ENCODE measurements at regions not wholly inside any gene's neighbourhood (a gene's known extent, or its start where the extent isn't known, plus 50 kb on each side); places are given as distances from the start of the nearest gene placed in this dataset.

GRCh38 chr15:36275656-36276055 lies 303.8 kb upstream of the CDIN1 start:
- H3K27me3 ChIP-seq (ENCODE audit: low read depth): no peaks in the 10 kb centered on the region
- DNase-seq (no peak), ATAC-seq (no peak)
- no peak for TF ChIP-seq CTCF (IDR thresholded peaks at IDR 0.05)
- no peaks in the 10 kb centered on the region for H3K4me1 ChIP-seq
- intact Hi-C loops (cut with DNase I): no loop called here
- H3K9me3 ChIP-seq: peaks cover 12% of the 10 kb centered on the region
- no peak overlapping the region for H3K27ac ChIP-seq
- no peaks in the 10 kb centered on the region for H3K36me3 ChIP-seq
- no peak overlapping the region for H3K4me3 ChIP-seq

GRCh38 chr15:36278219-36278618 lies 301.2 kb upstream of the CDIN1 start:
- Histone ChIP-seq H3K4me1 (no peaks in the 10 kb centered on the region), H3K36me3 (no peaks in the 10 kb centered on the region), H3K27ac (no peak overlapping the region), H3K9me3 (peaks cover 12% of the 10 kb centered on the region), H3K4me3 (no peak overlapping the region), H3K27me3 (ENCODE audit: low read depth) (no peaks in the 10 kb centered on the region)
- ATAC-seq (no peak), DNase-seq (no peak)
- intact Hi-C loops (cut with DNase I): no loop called here
- TF ChIP-seq CTCF (IDR thresholded peaks at IDR 0.05): no peak

- Histone ChIP-seq H3K27ac (no peak overlapping the region), H3K9me3 (no peaks in the 10 kb centered on the region), H3K4me1 (no peaks in the 10 kb centered on the region), H3K36me3 (no peaks in the 10 kb centered on the region), H3K27me3 (ENCODE audit: low read depth) (no peaks in the 10 kb centered on the region), H3K4me3 (no peak overlapping the region)
- ATAC-seq (no peak), DNase-seq (no peak)
- intact Hi-C loops (cut with DNase I): no loop called here
- no peak for TF ChIP-seq CTCF (IDR thresholded peaks at IDR 0.05)
Measured at GRCh38 chr15:36282821-36283220, 296.6 kb upstream of the CDIN1 start.

- no peak for ATAC-seq
- no peak for TF ChIP-seq CTCF (IDR thresholded peaks at IDR 0.05)
- Histone ChIP-seq H3K4me1 (no peaks in the 10 kb centered on the region), H3K4me3 (no peak overlapping the region), H3K27me3 (ENCODE audit: low read depth) (no peaks in the 10 kb centered on the region), H3K27ac (no peak overlapping the region), H3K36me3 (no peaks in the 10 kb centered on the region), H3K9me3 (no peaks in the 10 kb centered on the region)
- intact Hi-C loops (cut with DNase I): no loop called here
- no peak for DNase-seq
Measured at GRCh38 chr15:36284911-36285310, 294.5 kb upstream of the CDIN1 start.

- Histone ChIP-seq H3K9me3 (no peaks in the 10 kb centered on the region), H3K4me1 (no peaks in the 10 kb centered on the region), H3K27ac (no peak overlapping the region), H3K4me3 (no peak overlapping the region), H3K27me3 (ENCODE audit: low read depth) (no peaks in the 10 kb centered on the region), H3K36me3 (no peaks in the 10 kb centered on the region)
- TF ChIP-seq CTCF (IDR thresholded peaks at IDR 0.05): no peak
- ATAC-seq: no peak
- no peak for DNase-seq
- intact Hi-C loops (cut with DNase I): no loop called here
Measured at GRCh38 chr15:36291501-36291900, 287.9 kb upstream of the CDIN1 start.

GRCh38 chr15:36294359-36294758 lies 285.1 kb upstream of the CDIN1 start:
- Histone ChIP-seq H3K4me3 (no peak overlapping the region), H3K27ac (no peak overlapping the region), H3K36me3 (no peaks in the 10 kb centered on the region), H3K4me1 (no peaks in the 10 kb centered on the region), H3K27me3 (ENCODE audit: low read depth) (no peaks in the 10 kb centered on the region), H3K9me3 (no peaks in the 10 kb centered on the region)
- intact Hi-C loops (cut with DNase I): no loop called here
- ATAC-seq: no peak
- TF ChIP-seq CTCF (IDR thresholded peaks at IDR 0.05): no peak
- no peak for DNase-seq
